ENCODE measurements at regions not wholly inside any gene's neighbourhood (a gene's known extent, or its start where the extent isn't known, plus 50 kb on each side); places are given as distances from the start of the nearest gene placed in this dataset.

DNA sequence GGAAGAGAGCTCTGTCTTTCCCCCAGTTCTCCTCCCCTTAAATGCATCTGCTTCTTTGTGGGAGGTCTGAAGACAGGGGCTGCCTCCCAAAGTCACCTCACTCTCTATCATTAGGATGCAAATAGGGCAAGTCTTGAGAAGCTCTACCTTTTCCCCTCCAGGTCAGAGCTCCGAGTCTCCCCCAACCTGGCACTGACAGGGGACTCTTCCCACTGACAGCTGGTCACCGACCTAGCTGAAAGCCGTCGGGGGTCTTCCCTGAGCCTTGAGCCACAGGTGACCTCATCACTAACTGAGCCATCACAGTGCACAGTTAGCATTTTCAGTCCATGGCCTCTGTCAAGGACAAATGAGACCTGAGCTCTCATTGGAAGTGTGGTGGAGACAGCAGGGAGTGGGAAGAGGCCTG, 386.7 kb downstream of the HACE1 start:
- TF ChIP-seq NFIC (IDR thresholded peaks at IDR 0.05) = no peak
- TF ChIP-seq, protein P1, sequence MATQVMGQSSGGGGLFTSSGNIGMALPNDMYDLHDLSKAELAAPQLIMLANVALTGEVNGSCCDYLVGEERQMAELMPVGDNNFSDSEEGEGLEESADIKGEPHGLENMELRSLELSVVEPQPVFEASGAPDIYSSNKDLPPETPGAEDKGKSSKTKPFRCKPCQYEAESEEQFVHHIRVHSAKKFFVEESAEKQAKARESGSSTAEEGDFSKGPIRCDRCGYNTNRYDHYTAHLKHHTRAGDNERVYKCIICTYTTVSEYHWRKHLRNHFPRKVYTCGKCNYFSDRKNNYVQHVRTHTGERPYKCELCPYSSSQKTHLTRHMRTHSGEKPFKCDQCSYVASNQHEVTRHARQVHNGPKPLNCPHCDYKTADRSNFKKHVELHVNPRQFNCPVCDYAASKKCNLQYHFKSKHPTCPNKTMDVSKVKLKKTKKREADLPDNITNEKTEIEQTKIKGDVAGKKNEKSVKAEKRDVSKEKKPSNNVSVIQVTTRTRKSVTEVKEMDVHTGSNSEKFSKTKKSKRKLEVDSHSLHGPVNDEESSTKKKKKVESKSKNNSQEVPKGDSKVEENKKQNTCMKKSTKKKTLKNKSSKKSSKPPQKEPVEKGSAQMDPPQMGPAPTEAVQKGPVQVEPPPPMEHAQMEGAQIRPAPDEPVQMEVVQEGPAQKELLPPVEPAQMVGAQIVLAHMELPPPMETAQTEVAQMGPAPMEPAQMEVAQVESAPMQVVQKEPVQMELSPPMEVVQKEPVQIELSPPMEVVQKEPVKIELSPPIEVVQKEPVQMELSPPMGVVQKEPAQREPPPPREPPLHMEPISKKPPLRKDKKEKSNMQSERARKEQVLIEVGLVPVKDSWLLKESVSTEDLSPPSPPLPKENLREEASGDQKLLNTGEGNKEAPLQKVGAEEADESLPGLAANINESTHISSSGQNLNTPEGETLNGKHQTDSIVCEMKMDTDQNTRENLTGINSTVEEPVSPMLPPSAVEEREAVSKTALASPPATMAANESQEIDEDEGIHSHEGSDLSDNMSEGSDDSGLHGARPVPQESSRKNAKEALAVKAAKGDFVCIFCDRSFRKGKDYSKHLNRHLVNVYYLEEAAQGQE (IDR thresholded peaks at IDR 0.05; ENCODE audit: low read depth) = no peak
- TF ChIP-seq, protein P2, sequence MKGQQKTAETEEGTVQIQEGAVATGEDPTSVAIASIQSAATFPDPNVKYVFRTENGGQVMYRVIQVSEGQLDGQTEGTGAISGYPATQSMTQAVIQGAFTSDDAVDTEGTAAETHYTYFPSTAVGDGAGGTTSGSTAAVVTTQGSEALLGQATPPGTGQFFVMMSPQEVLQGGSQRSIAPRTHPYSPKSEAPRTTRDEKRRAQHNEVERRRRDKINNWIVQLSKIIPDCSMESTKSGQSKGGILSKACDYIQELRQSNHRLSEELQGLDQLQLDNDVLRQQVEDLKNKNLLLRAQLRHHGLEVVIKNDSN (IDR thresholded peaks at IDR 0.05) = no peak
- TF ChIP-seq EGR1 (IDR thresholded peaks at IDR 0.05) = no peak
- no peak for TF ChIP-seq YY1 (IDR thresholded peaks at IDR 0.05; ENCODE audit: low read depth)
- no peak for TF ChIP-seq CREB1 (IDR thresholded peaks at IDR 0.05; ENCODE audit: low read depth)
- TF ChIP-seq EP300 (IDR thresholded peaks at IDR 0.05; ENCODE audit: borderline replicate concordance) = no peak
- TF ChIP-seq, protein P3, sequence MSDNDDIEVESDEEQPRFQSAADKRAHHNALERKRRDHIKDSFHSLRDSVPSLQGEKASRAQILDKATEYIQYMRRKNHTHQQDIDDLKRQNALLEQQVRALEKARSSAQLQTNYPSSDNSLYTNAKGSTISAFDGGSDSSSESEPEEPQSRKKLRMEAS (IDR thresholded peaks at IDR 0.05) = no peak
- TF ChIP-seq CEBPB (IDR thresholded peaks at IDR 0.05) = no peak
- no peak for TF ChIP-seq FOXM1 (IDR thresholded peaks at IDR 0.05; ENCODE audit: borderline replicate concordance, low read depth)
- no peak for TF ChIP-seq RAD21 (IDR thresholded peaks at IDR 0.05; ENCODE audit: low read depth)
- no peak for TF ChIP-seq TAF1 (IDR thresholded peaks at IDR 0.05; ENCODE audit: low read depth)
- no peak for TF ChIP-seq TCF12 (IDR thresholded peaks at IDR 0.05; ENCODE audit: low read depth)
- TF ChIP-seq TEAD4 (IDR thresholded peaks at IDR 0.05) = no peak

Data from Ishikawa (cell line).